GM23338 (cell line): ENCODE measurements at regions not wholly inside any gene's neighbourhood (a gene's known extent, or its start where the extent isn't known, plus 50 kb on each side); places are given as distances from the start of the nearest gene placed in this dataset.

Experiments
- ATAC-seq: fragments of 200-7000 bp; cut with Tn5 transposase; 3 replicates; pipeline ENCODE4 v1.9.1; 2020
- DNase-seq: peaks from one replicate; pipeline ENCODE4 v3.0.0-alpha.2; 2015; ENCODE audit warnings: low spot score
- H2AFZ ChIP-seq: fragments of 200-600 bp; sonication (generic); 2 replicates; pipeline ENCODE4 v1.8.0; 2016; ENCODE audit warnings: antibody characterized with exemption, mild to moderate bottlenecking, moderate library complexity
- H3F3A ChIP-seq: fragments of 200-600 bp; sonication (generic); replicated peaks from 2 replicates; pipeline ENCODE4 v1.8.0; 2017; ENCODE audit warnings: antibody characterized with exemption, mixed run types, low read depth
- H3K27ac ChIP-seq: fragments of 200-600 bp; sonication (generic); 2 replicates; pipeline ENCODE4 v1.6.1; 2016; ENCODE audit warnings: low read depth
- H3K27me3 ChIP-seq: fragments of 200-600 bp; sonication (generic); 2 replicates; pipeline ENCODE4 v1.8.0; 2016; ENCODE audit warnings: mild to moderate bottlenecking, mixed run types, moderate library complexity; ENCODE audit not compliant: insufficient read depth
- H3K36me3 ChIP-seq: fragments of 200-600 bp; sonication (generic); 2 replicates; pipeline ENCODE4 v1.8.0; 2016; ENCODE audit warnings: mild to moderate bottlenecking; ENCODE audit not compliant: insufficient read depth
- H3K4me1 ChIP-seq: fragments of 200-600 bp; sonication (generic); 2 replicates; pipeline ENCODE4 v1.8.0; 2016; ENCODE audit warnings: mild to moderate bottlenecking, moderate library complexity; ENCODE audit not compliant: insufficient read depth
- H3K4me2 ChIP-seq: fragments of 200-600 bp; sonication (generic); 2 replicates; pipeline ENCODE4 v1.7.1; 2017; ENCODE audit warnings: mixed run types
- H3K4me3 ChIP-seq: fragments of 200-600 bp; sonication (generic); 2 replicates; pipeline ENCODE4 v1.6.1; 2016; ENCODE audit warnings: mixed run types
- H3K79me2 ChIP-seq: fragments of 200-600 bp; sonication (generic); replicated peaks from 2 replicates; pipeline ENCODE4 v1.8.0; 2017; ENCODE audit warnings: mild to moderate bottlenecking; ENCODE audit not compliant: insufficient read depth
- H3K9me2 ChIP-seq: fragments of 200-600 bp; sonication (generic); 2 replicates; pipeline ENCODE4 v1.8.0; 2017; ENCODE audit not compliant: insufficient read depth
- H4K20me1 ChIP-seq: fragments of 200-600 bp; sonication (generic); replicated peaks from 2 replicates; pipeline ENCODE4 v1.8.0; 2017; ENCODE audit warnings: mild to moderate bottlenecking; ENCODE audit not compliant: insufficient read depth
- H3K27ac Mint-ChIP-seq: 2 replicates; pipeline ENCODE4 v1.8.0; 2020; ENCODE audit warnings: inconsistent platforms, mild to moderate bottlenecking, moderate library complexity, mixed read lengths
- H3K27me3 Mint-ChIP-seq: 3 replicates; pipeline ENCODE4 v1.8.0; 2022; ENCODE audit warnings: low read depth, mild to moderate bottlenecking, moderate library complexity, mixed read lengths, inconsistent platforms; ENCODE audit not compliant: insufficient read depth, poor library complexity
- H3K36me3 Mint-ChIP-seq: 3 replicates; pipeline ENCODE4 v1.8.0; 2021; ENCODE audit warnings: low read depth, mild to moderate bottlenecking, inconsistent platforms, moderate library complexity, mixed read lengths
- H3K4me1 Mint-ChIP-seq: 3 replicates; pipeline ENCODE4 v1.8.0; 2020; ENCODE audit warnings: mild to moderate bottlenecking, inconsistent platforms, mixed read lengths
- H3K4me3 Mint-ChIP-seq: 3 replicates; pipeline ENCODE4 v1.8.0; 2021; ENCODE audit warnings: moderate library complexity, mild to moderate bottlenecking, inconsistent platforms, mixed read lengths
- H3K9me3 Mint-ChIP-seq: 3 replicates; pipeline ENCODE4 v1.8.0; 2020; ENCODE audit warnings: moderate library complexity, mild to moderate bottlenecking, inconsistent platforms, mixed read lengths
- CTCF ChIP-seq, 2 experiments: fragments of 200-600 bp in 1 of 2; sonication (generic) in 1 of 2; conservative IDR thresholded peaks; 2 replicates each; pipeline versions ENCODE4 v1.5.1 to v1.6.1; 2016 to 2017; ENCODE audit warnings: antibody characterized with exemption in 2 of 2, low read depth in 2 of 2, mild to moderate bottlenecking in 2 of 2, moderate library complexity in 1 of 2
- JUNB ChIP-seq: IDR thresholded peaks from one replicate; pipeline ENCODE4 v1.6.1; 2016; ENCODE audit warnings: antibody characterized with exemption; ENCODE audit not compliant: unreplicated experiment
- REST ChIP-seq: IDR thresholded peaks from one replicate; pipeline ENCODE4 v1.6.1; 2018; ENCODE audit warnings: antibody characterized with exemption; ENCODE audit not compliant: unreplicated experiment
- STAT1 ChIP-seq: IDR thresholded peaks from one replicate; pipeline ENCODE4 v1.6.1; 2016; ENCODE audit warnings: antibody characterized with exemption; ENCODE audit not compliant: unreplicated experiment

- TF ChIP-seq REST: no peak
- no peak for TF ChIP-seq JUNB
Observed at GRCh38 chr5:96516631-96517071, 83.6 kb upstream of the PCSK1 start (continued).

- Histone ChIP-seq H3K4me3 (no peak overlapping the region), H3F3A (no peaks in the 10 kb centered on the region), H3K4me1 (no peaks in the 10 kb centered on the region), H3K9me2 (no peaks in the 10 kb centered on the region), H2AFZ (no peak overlapping the region), H4K20me1 (no peaks in the 10 kb centered on the region), H3K79me2 (no peaks in the 10 kb centered on the region), H3K36me3 (no peaks in the 10 kb centered on the region), H3K27ac (no peak overlapping the region), H3K27me3 (no peaks in the 10 kb centered on the region), H3K4me2 (no peak overlapping the region)
- DNase-seq: no peak
- ATAC-seq: no peak
- H3K4me1 Mint-ChIP-seq: no peaks in the 10 kb centered on the region
- no peaks in the 10 kb centered on the region for H3K9me3 Mint-ChIP-seq
- H3K36me3 Mint-ChIP-seq: no peaks in the 10 kb centered on the region
- no peak for TF ChIP-seq JUNB
- no peak overlapping the region for H3K4me3 Mint-ChIP-seq
- no peaks in the 10 kb centered on the region for H3K27me3 Mint-ChIP-seq
- H3K27ac Mint-ChIP-seq: no peak overlapping the region; the same call in 1 of the 2 replicates
Observed at GRCh38 chr5:96517295-96517694, 84.2 kb upstream of the PCSK1 start.

GRCh38 chr5:96520345-96520744, 87.3 kb upstream of the PCSK1 start:
- Histone ChIP-seq H3K27ac (no peak overlapping the region), H4K20me1 (no peaks in the 10 kb centered on the region), H3K4me2 (no peak overlapping the region), H3K4me1 (no peaks in the 10 kb centered on the region), H3K36me3 (no peaks in the 10 kb centered on the region), H3K79me2 (no peaks in the 10 kb centered on the region), H3K27me3 (no peaks in the 10 kb centered on the region), H3F3A (no peaks in the 10 kb centered on the region), H2AFZ (no peak overlapping the region), H3K9me2 (no peaks in the 10 kb centered on the region), H3K4me3 (no peak overlapping the region)
- Mint-ChIP-seq H3K4me1 (no peaks in the 10 kb centered on the region), H3K36me3 (no peaks in the 10 kb centered on the region), H3K27me3 (peaks cover 2% of the 10 kb centered on the region), H3K9me3 (no peaks in the 10 kb centered on the region), H3K4me3 (no peak overlapping the region), H3K27ac (no peak overlapping the region)
- TF ChIP-seq STAT1 (no peak), JUNB (no peak)
- ATAC-seq (no peak), DNase-seq (no peak)

GRCh38 chr5:96522635-96523355, 89.7 kb upstream of the PCSK1 start:
- no peak overlapping the region for H2AFZ ChIP-seq
- H3K27me3 ChIP-seq: no peaks in the 10 kb centered on the region
- Mint-ChIP-seq H3K9me3 (no peaks in the 10 kb centered on the region; the same call in 1 of the 3 replicates), H3K27me3 (peaks cover 2% of the 10 kb centered on the region), H3K4me1 (0 out of 3 replicates have a peak, but pooled peaks cover 2% of the 10 kb centered on the region), H3K36me3 (no peaks in the 10 kb centered on the region), H3K27ac (no peak overlapping the region), H3K4me3 (no peak overlapping the region)
- H3F3A ChIP-seq: no peaks in the 10 kb centered on the region
- H3K79me2 ChIP-seq: no peaks in the 10 kb centered on the region
- H4K20me1 ChIP-seq: no peaks in the 10 kb centered on the region
- H3K4me3 ChIP-seq: no peak overlapping the region
- DNase-seq: no peak
- no peak overlapping the region for H3K27ac ChIP-seq
- H3K9me2 ChIP-seq: no peaks in the 10 kb centered on the region
- H3K4me2 ChIP-seq: no peak overlapping the region
- no peaks in the 10 kb centered on the region for H3K36me3 ChIP-seq
- no peak for ATAC-seq
- H3K4me1 ChIP-seq: no peaks in the 10 kb centered on the region
- TF ChIP-seq REST (no peak), CTCF (conservative IDR thresholded peaks at IDR 0.05; ENCODE audit: low read depth in 2 of 2) (no peak)
